ENCODE measurements at regions not wholly inside any gene's neighbourhood (a gene's known extent, or its start where the extent isn't known, plus 50 kb on each side); places are given as distances from the start of the nearest gene placed in this dataset.

DNA sequence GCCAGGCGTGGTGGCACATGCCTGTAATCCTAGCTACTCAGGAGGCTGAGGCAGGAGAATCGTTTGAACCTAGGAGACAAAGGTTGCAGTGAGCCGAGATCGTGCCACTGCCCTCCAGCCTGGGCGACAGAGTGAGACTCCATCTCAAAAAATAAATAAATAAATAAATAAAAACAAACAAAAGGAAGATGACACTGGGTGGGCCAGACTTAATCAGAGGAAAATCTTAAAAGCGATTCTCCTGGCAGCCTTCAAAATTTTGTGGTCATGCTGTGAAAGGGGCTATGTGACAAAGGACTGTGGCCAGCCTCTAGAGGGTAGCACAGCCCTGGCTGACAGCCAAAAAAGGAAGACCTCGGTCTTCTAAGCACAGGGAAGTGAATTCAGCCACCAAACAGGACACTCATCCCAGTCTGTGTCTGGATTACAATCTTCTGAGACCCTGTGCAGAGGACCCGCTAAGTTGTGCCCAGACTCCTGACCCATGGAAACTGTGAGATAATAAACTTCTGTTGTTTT lies 391.1 kb downstream of the CNTNAP4 start:
- no peak for TF ChIP-seq POLR2AphosphoS5 (IDR thresholded peaks at IDR 0.05; ENCODE audit: low read depth, low read length)
- TF ChIP-seq, protein P1, sequence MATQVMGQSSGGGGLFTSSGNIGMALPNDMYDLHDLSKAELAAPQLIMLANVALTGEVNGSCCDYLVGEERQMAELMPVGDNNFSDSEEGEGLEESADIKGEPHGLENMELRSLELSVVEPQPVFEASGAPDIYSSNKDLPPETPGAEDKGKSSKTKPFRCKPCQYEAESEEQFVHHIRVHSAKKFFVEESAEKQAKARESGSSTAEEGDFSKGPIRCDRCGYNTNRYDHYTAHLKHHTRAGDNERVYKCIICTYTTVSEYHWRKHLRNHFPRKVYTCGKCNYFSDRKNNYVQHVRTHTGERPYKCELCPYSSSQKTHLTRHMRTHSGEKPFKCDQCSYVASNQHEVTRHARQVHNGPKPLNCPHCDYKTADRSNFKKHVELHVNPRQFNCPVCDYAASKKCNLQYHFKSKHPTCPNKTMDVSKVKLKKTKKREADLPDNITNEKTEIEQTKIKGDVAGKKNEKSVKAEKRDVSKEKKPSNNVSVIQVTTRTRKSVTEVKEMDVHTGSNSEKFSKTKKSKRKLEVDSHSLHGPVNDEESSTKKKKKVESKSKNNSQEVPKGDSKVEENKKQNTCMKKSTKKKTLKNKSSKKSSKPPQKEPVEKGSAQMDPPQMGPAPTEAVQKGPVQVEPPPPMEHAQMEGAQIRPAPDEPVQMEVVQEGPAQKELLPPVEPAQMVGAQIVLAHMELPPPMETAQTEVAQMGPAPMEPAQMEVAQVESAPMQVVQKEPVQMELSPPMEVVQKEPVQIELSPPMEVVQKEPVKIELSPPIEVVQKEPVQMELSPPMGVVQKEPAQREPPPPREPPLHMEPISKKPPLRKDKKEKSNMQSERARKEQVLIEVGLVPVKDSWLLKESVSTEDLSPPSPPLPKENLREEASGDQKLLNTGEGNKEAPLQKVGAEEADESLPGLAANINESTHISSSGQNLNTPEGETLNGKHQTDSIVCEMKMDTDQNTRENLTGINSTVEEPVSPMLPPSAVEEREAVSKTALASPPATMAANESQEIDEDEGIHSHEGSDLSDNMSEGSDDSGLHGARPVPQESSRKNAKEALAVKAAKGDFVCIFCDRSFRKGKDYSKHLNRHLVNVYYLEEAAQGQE (IDR thresholded peaks at IDR 0.05; ENCODE audit: insufficient read depth in 1 of 2, low read depth in 2 of 2, low read length in 2 of 2) = no peak
- TF ChIP-seq TAF1 (IDR thresholded peaks at IDR 0.05; ENCODE audit: borderline replicate concordance, insufficient read depth, low read length) = no peak
